ENCODE measurements at regions not wholly inside any gene's neighbourhood (a gene's known extent, or its start where the extent isn't known, plus 50 kb on each side); places are given as distances from the start of the nearest gene placed in this dataset.
"Not testable (repeated sequence)": the region's sequence is repeated elsewhere in the genome, so short reads cannot be mapped to it uniquely, and the experiment has no call there.

- DNase-seq (ENCODE audit: low spot score), result no peak
These were observed 339.0 kb downstream of the RMST start for GRCh38 chr12:97801471-97802059.

GRCh38 chr12:97805146-97805545, 342.5 kb downstream of the RMST start:
- DNase-seq (ENCODE audit: low spot score), result no peak

DNA sequence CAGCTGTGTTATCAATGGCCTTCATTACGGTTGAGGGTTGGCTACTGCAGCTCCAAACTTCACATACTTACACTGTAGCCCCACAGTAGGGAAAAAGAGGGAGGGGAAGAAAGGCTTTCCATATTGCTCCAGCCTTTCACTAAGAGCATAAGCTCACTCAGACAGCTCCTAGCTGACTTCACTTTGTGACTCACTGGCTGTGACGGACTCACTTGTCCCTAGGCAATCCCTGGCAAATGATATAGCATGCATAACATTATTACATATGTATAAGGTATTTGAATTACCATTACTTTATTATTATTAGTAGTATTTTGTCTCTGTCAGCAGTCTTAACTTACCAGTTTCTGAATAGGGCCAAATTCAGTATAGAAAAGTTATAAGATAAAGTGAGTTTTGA, 350.7 kb downstream of the RMST start:
- DNase-seq (ENCODE audit: low spot score), result no peak

DNA sequence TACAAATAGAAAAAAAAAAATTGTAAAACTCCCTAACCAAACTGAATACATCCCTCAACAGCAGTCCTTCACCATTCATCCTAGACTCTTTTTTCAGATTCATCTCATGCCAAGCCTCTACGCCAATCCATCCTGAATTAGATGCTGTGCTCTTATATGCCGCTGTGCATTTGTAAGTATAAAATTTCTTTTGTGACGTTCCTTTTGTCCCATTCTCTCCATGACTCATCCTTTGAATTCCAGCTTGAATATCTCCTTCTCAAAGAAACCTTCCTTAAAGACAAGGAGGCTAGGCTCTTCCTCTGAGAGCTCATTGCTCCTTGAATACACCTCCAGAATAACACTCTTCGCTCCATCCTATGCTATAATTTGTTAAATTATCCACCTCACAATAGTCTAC, 359.2 kb downstream of the RMST start:
- no peak for DNase-seq (ENCODE audit: low spot score)

- no peak for DNase-seq (ENCODE audit: low spot score)
These were observed 372.9 kb downstream of the RMST start for GRCh38 chr12:97835541-97835940.

DNA sequence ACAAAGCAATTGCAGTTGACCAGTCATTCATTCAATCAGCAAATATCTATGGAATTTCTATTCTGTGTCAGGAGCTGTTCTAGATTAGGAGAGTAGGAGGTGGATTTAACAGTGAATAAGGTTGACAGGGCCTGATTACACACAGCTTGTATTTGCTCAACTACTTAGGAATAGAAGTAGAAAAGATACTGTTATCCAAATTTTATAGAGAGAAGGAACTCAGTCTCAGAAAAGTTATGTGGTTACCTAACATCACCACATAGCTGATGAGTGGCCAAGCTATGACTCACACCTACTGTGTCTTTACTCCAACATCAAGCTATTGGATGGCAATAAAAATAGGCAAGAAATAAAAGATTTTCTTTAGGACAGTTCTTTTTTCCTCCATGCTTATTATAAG, 374.8 kb downstream of the RMST start:
- DNase-seq (ENCODE audit: low spot score), result no peak

GRCh38 chr12:97848051-97848450, 385.4 kb downstream of the RMST start:
- DNase-seq (ENCODE audit: low spot score), result no peak

- DNase-seq (ENCODE audit: low spot score), result no peak
These were observed 391.9 kb downstream of the RMST start for GRCh38 chr12:97854477-97854876.

- DNase-seq (ENCODE audit: low spot score), result no peak
These were observed 399.5 kb downstream of the RMST start for GRCh38 chr12:97862072-97862471.

GRCh38 chr12:97875064-97875463, 412.5 kb downstream of the RMST start:
- DNase-seq (ENCODE audit: low spot score), result no peak

DNA sequence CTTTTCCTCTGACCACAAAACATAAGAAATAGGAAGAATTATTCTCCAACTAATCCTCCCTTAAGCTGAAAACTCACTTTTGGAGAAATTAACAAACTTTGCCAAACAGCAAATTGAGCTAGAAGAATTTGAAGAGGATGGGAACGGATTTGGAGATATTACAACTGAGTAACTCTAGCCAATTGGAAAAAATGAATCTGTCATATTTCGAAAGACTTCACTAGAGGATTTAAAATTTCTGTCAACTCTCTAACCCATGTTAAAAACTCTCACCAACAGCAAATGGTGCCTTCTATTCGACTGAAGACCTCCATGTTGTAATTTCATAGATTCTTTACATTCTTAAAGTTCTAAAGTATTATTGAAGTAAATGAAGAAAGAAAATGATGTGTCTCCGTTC, 414.2 kb downstream of the RMST start:
- no peak for DNase-seq (ENCODE audit: low spot score)

GRCh38 chr12:97877404-97877803, 414.8 kb downstream of the RMST start:
- no peak for DNase-seq (ENCODE audit: low spot score)

- no peak for DNase-seq (ENCODE audit: low spot score)
These were observed 424.0 kb downstream of the RMST start for GRCh38 chr12:97886511-97887176.

DNA sequence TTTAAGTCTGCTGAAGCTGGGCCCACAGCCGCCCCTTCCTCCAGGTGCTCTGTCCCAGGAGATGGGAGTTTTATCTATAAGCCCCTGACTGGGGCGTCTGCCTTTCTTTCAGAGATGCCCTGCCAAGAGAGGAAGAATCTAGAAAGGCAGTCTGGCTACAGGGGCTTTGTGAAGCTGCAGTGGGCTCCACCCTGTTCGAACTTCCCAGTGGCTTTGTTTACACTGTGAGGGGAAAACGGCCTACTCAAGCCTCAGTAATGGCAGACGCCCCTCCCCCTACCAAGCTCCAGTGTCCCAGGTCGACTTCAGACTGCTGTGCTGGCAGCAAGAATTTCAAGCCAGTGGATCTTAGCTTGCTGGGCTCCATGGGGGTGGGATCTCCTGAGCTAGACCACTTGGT, 435.3 kb downstream of the RMST start:
- not testable (repeated sequence) for DNase-seq (ENCODE audit: low spot score)

DNA sequence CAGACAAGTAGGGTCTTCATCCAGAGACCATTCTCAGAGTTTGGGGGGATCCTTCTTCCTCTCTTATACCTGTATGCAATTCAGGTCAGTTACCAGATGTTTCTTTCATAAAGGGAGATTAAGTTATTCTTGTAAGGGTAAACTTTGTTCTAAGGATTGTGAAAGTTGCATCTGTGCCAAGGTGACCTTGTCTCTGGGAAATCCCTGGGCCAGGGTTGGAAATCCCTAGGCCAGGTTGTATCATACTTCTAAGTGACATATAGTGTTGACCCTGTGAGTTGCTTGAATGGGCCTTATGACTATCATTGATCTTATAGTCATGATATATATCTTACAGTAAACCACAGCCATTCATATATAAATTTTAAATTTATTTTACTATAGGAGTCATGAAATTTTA, 436.9 kb downstream of the RMST start:
- DNase-seq (ENCODE audit: low spot score), result no peak

GRCh38 chr12:97899956-97900355, 437.4 kb downstream of the RMST start:
- DNase-seq (ENCODE audit: low spot score), result no peak

- DNase-seq (ENCODE audit: low spot score), result no peak
These were observed 440.8 kb downstream of the RMST start for GRCh38 chr12:97903356-97903755.

- DNase-seq (ENCODE audit: low spot score), result no peak
These were observed 444.9 kb downstream of the RMST start for GRCh38 chr12:97907504-97907903.

- no peak for DNase-seq (ENCODE audit: low spot score)
These were observed 448.0 kb downstream of the RMST start for GRCh38 chr12:97910559-97910958.

- DNase-seq (ENCODE audit: low spot score), result no peak
These were observed 450.3 kb downstream of the RMST start for GRCh38 chr12:97912943-97913342.

GRCh38 chr12:97921979-97922722, 459.5 kb downstream of the RMST start:
- no peak for DNase-seq (ENCODE audit: low spot score)

- no peak for DNase-seq (ENCODE audit: low spot score)
These were observed 460.9 kb downstream of the RMST start for GRCh38 chr12:97923546-97923945.

GRCh38 chr12:97924122-97924521, 461.5 kb downstream of the RMST start:
- no peak for DNase-seq (ENCODE audit: low spot score)

GRCh38 chr12:97927977-97928376, 465.4 kb downstream of the RMST start:
- DNase-seq (ENCODE audit: low spot score), result no peak

Data from activated CD4-positive, alpha-beta T cell treated with anti-CD3 and anti-CD28 coated beads, Interleukin-2, Interleukin-4, amounts not matched to agents 100 ng/mL and 50 ng/mL, durations not matched to agents 16 hours and 8 hours (primary cell).